GM21423 (cell line): ENCODE measurements at regions not wholly inside any gene's neighbourhood (a gene's known extent, or its start where the extent isn't known, plus 50 kb on each side); places are given as distances from the start of the nearest gene placed in this dataset.
"Not testable (repeated sequence)": the region's sequence is repeated elsewhere in the genome, so short reads cannot be mapped to it uniquely, and the experiment has no call there.

Source experiments
- ATAC-seq: cut with Tn5 transposase; IDR thresholded peaks from one replicate; pipeline ENCODE4 v1.9.1; 2021; ENCODE audit warnings: mild to moderate bottlenecking, moderate library complexity; ENCODE audit not compliant: unreplicated experiment

GRCh38 chr15:22665059-22665702 lies 121.3 kb upstream of the NIPA1 start:
- ATAC-seq: not testable (repeated sequence)

DNA sequence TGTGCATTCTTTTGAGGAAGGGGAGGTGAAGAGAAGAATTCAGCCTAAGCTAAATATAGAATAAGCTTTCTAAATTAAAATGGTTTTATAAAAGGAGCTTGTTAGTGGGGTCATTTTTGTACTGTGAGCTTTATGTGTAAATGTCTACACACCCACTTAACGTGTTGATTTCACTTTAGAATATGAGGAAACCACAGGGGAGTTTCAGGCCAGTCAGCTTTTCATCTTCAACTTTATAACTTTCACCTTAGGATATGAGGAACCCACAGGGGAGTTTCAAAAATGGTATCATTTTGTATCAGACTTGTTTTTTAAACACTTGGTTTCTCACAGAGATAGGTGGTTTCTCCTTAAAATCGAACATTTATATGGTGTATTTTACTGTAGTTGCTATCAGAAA lies 120.7 kb upstream of the NIPA1 start:
- ATAC-seq: not testable (repeated sequence)

DNA sequence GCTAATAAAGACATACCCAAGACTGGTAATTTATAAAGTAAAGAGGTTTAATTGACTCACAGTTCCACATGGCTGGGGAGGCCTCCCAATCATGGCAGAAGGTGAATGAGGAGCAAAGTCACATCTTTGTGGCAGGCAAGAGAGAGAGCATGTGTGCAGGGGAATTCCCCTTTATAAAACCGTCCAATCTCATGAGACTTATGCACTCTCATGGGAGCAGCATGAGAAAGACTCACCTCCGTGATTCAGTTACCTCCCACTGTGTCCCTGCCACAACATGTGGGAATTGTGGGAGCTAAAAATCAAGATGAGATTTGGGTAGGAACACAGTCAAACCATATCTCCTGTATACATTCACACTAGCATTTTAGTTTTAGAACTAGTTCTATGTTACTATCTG lies 101.7 kb upstream of the NIPA1 start:
- ATAC-seq: not testable (repeated sequence)

DNA sequence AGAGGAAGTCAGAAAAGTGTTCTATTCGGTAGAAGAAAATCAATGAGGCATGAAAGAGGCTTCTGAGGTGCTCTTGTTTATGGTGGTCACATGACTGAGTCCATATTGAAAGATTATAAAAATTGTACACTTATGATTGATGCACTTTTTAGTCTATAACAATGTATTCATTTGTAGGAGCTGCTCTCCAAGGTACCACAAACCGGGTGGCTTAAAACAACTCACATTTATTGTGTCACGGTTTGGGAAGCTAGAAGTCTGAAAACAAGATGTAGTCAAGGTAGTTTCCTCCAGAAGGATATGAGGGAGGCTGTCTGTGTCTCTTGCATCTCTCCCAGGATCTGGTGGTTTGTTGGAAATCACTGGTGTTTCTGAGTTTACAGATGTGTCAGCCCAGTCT lies 86.6 kb upstream of the NIPA1 start:
- not testable (repeated sequence) for ATAC-seq

GRCh38 chr15:22710831-22711341 lies 75.6 kb upstream of the NIPA1 start:
- ATAC-seq: not testable (repeated sequence)

DNA sequence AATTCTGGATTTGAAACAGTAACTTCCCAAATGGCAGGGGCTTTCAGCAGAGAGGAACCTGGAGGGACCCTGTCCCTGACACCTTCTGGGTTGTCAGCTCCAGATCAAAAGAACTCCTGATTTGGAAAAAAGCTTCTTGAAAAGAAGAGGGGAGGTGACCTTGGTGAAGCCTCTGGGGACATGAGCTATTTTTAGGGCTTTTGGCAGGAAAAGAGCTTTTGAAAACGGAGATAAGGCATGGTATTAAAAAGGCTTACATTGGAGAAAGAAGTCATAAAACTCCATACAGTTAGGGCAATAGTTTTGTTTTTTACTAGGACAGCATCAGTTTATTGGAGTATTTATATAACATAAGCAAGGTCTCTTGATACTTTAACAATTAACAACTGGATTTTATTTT lies 72.5 kb upstream of the NIPA1 start:
- not testable (repeated sequence) for ATAC-seq

DNA sequence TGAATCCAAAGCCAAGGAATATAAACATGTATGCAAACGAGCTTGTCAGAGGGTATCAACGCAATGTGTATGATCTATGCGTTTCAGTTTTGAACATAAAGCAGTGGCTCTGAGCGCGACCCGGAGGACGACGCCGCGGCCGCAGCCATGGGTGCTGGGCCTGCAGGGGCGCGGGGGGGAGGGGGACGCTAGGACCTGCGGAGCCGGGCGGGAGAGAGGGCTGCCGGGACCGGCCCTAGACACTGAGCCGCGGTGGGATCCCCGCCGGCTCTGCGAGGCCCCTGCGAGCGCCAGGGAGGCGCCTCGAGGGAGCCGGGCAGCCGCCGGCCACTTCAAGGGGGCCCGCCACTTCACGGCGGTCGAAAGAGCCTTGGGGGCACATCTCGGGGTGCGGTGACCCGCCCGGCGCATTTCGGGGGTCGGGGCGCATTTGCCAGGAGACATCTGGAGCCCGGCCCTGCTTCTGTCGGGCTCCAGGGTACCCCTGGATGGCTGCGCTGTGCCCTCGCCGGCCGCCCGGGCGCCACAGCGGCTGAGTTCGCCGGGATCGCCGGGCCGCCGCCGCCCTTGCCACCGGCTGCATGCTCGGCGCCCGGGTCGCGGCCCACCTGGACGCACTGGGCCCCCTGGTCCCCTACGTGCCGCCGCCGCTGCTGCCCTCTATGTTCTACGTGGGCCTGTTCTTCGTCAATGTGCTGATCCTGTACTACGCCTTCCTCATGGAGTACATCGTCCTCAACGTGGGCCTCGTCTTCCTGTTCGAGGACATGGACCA lies 71.9 kb upstream of the NIPA1 start:
- not testable (repeated sequence) for ATAC-seq

DNA sequence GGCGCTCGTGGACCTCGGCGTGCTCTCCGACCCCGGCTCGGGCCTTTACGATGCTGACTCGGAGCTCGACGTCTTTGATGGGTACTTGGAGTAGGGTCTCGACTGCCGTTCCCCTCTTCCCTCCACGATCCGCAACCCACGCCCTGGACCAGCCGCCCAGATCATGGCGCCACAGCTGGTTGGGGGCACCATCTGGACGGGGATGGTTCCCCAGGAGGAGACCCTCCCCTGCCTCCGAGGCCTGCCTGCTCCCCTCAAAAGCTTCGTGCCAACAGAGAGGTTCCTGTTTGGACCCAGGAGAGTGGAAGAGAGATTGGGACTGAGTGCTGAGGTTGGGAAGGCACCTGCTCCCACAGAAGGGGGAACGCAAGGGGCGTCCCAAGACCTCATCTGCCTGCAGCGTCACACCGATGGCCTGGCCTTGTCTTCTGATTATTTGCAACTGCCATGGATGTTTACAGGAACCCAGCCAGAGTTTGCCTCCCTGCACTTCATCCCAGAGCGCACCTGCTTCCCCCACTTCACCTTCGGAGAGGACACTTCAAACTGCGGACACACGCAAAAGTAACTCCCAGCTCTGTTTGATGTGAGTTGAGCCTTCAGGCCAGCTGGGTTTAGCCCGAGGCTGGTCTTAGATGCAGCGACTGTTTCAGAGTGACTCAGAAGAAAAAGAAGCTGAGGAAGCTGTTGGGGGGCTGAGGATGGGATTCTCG lies 71.2 kb upstream of the NIPA1 start:
- not testable (repeated sequence) for ATAC-seq

GRCh38 chr15:22719980-22720379 lies 66.5 kb upstream of the NIPA1 start:
- ATAC-seq: not testable (repeated sequence)

DNA sequence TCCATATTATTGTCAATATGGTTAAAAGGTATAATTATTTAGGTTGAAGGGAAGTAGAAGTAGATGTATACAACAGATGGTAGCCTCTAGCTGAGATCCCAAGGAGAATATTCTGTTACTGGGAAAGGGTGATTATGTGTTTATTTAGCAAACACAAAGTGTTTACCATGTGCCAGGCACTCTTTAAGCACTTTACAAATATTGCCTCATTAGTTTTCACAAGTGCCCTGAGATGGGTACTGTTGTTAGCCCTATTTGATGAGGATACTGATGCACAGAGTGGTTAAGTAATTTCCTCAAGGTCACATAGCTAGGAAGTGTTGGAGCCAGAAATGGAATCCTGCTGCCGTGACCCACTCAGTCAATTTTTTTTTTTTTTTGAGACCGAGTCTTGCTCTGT lies 60.3 kb upstream of the NIPA1 start:
- ATAC-seq: not testable (repeated sequence)

DNA sequence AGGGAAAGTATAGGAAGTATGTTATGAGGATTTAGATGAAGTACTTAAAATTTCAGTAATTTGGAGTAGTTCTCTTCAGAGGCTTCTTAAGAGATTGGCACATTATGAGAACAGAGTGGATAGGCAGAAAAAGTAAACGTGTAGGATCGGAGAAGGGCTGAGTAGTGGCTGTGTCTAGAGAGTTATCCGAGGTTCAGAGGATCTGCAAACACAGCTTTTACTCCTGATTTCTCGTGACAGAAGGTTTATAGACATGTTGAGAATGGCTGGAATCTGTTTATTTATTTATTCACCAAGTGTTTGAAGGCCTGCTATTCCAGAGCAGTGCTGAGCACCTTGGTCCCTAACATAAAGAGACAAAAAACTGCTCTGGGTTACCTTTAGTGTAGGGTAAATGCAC lies 51.4 kb upstream of the NIPA1 start:
- not testable (repeated sequence) for ATAC-seq

GRCh38 chr15:22735781-22736180 lies 50.7 kb upstream of the NIPA1 start:
- ATAC-seq: no peak

GRCh38 chr15:22736200-22736599 lies 50.2 kb upstream of the NIPA1 start:
- not testable (repeated sequence) for ATAC-seq
